Astrocyte (in vitro differentiated cells and primary cell): ENCODE measurements at regions not wholly inside any gene's neighbourhood (a gene's known extent, or its start where the extent isn't known, plus 50 kb on each side); places are given as distances from the start of the nearest gene placed in this dataset.

Source experiments
- DNase-seq: peaks from one replicate; pipeline ENCODE4 v3.0.0-alpha.2; 2010; ENCODE audit warnings: low read depth
- FAIRE-seq: peaks from 2 replicates; lab custom pipeline; 2011; peaks lifted over from hg19 to GRCh38; lab: Jason Lieb, UNC
- H2AFZ ChIP-seq: 2 replicates; pipeline ENCODE4 v1.6.0; 2012; ENCODE audit warnings: low read depth, low read length, inconsistent platforms
- H3K27ac ChIP-seq: 2 replicates; pipeline ENCODE4 v1.5.1; 2011; ENCODE audit warnings: low read depth, low read length, inconsistent platforms
- H3K27me3 ChIP-seq: 2 replicates; pipeline ENCODE4 v1.6.0; 2011; ENCODE audit warnings: low read length, inconsistent platforms; ENCODE audit not compliant: insufficient read depth
- H3K36me3 ChIP-seq: 2 replicates; pipeline ENCODE4 v1.5.1; 2011; ENCODE audit warnings: low read length, inconsistent platforms; ENCODE audit not compliant: insufficient read depth
- H3K4me1 ChIP-seq: 2 replicates; pipeline ENCODE4 v1.5.1; 2011; ENCODE audit warnings: low read length, inconsistent platforms; ENCODE audit not compliant: insufficient read depth
- H3K4me2 ChIP-seq: 2 replicates; pipeline ENCODE4 v1.6.0; 2012; ENCODE audit warnings: low read length, inconsistent platforms
- H3K4me3 ChIP-seq: 2 replicates; pipeline ENCODE4 v1.5.1; 2011; ENCODE audit warnings: low read depth, mild to moderate bottlenecking, low read length, inconsistent platforms; ENCODE audit not compliant: insufficient read depth
- H3K79me2 ChIP-seq: 2 replicates; pipeline ENCODE4 v1.6.0; 2012; ENCODE audit warnings: mild to moderate bottlenecking, low read length, inconsistent platforms; ENCODE audit not compliant: insufficient read depth
- H3K9ac ChIP-seq: 2 replicates; pipeline ENCODE4 v1.6.0; 2012; ENCODE audit warnings: mild to moderate bottlenecking, low read length, inconsistent platforms
- H3K9me3 ChIP-seq: 2 replicates; pipeline ENCODE4 v1.5.1; 2012; ENCODE audit warnings: low read depth, mild to moderate bottlenecking, low read length, inconsistent platforms; ENCODE audit not compliant: insufficient read depth
- H4K20me1 ChIP-seq: 2 replicates; pipeline ENCODE4 v1.6.0; 2012; ENCODE audit warnings: low read length, inconsistent platforms; ENCODE audit not compliant: insufficient read depth
- H3K27ac Mint-ChIP-seq: one replicate; pipeline ENCODE4 v1.8.0; 2021; ENCODE audit warnings: mild to moderate bottlenecking, mixed read lengths; ENCODE audit not compliant: unreplicated experiment
- H3K27me3 Mint-ChIP-seq: one replicate; pipeline ENCODE4 v1.8.0; 2021; ENCODE audit warnings: low read depth, mixed read lengths; ENCODE audit not compliant: unreplicated experiment
- H3K36me3 Mint-ChIP-seq: one replicate; pipeline ENCODE4 v1.8.0; 2021; ENCODE audit warnings: low read depth, mixed read lengths; ENCODE audit not compliant: unreplicated experiment
- H3K4me1 Mint-ChIP-seq: one replicate; pipeline ENCODE4 v1.8.0; 2021; ENCODE audit warnings: low read depth, mixed read lengths; ENCODE audit not compliant: unreplicated experiment
- H3K4me3 Mint-ChIP-seq: one replicate; pipeline ENCODE4 v1.8.0; 2021; ENCODE audit warnings: mild to moderate bottlenecking, moderate library complexity, mixed read lengths; ENCODE audit not compliant: unreplicated experiment
- H3K9me3 Mint-ChIP-seq: one replicate; pipeline ENCODE4 v1.8.0; 2021; ENCODE audit warnings: mild to moderate bottlenecking, mixed read lengths; ENCODE audit not compliant: unreplicated experiment
- CTCF ChIP-seq: IDR thresholded peaks from 2 replicates; pipeline ENCODE4 v1.5.1; 2011; ENCODE audit warnings: low read depth, mild to moderate bottlenecking, inconsistent platforms, low read length, moderate library complexity; ENCODE audit not compliant: insufficient read depth
- EZH2 ChIP-seq: IDR thresholded peaks from 2 replicates; pipeline ENCODE4 v1.6.1; 2012; ENCODE audit warnings: mild to moderate bottlenecking, low read length, inconsistent platforms; ENCODE audit not compliant: insufficient read depth

- Histone ChIP-seq H4K20me1 (no peaks in the 10 kb centered on the region), H3K4me3 (no peak overlapping the region), H3K9ac (no peak overlapping the region), H3K27me3 (peaks cover 8% of the 10 kb centered on the region), H2AFZ (no peak overlapping the region), H3K79me2 (no peaks in the 10 kb centered on the region), H3K4me2 (no peak overlapping the region), H3K4me1 (no peaks in the 10 kb centered on the region), H3K9me3 (no peaks in the 10 kb centered on the region), H3K27ac (no peak overlapping the region), H3K36me3 (no peaks in the 10 kb centered on the region)
- Mint-ChIP-seq H3K36me3 (no peaks in the 10 kb centered on the region), H3K27ac (no peak overlapping the region), H3K27me3 (peaks cover 7% of the 10 kb centered on the region), H3K9me3 (peaks cover 5% of the 10 kb centered on the region), H3K4me1 (no peaks in the 10 kb centered on the region), H3K4me3 (no peak overlapping the region)
- DNase-seq (no peak), FAIRE-seq (no peak)
- TF ChIP-seq CTCF, result no peak
- TF ChIP-seq EZH2, result no peak
Observed at GRCh38 chr19:30711296-30711695, 339.1 kb downstream of the ZNF536 start.

- no peak overlapping the region for H2AFZ ChIP-seq
- Mint-ChIP-seq H3K27ac (no peak overlapping the region), H3K9me3 (peaks cover 5% of the 10 kb centered on the region), H3K27me3 (peaks cover 7% of the 10 kb centered on the region), H3K36me3 (no peaks in the 10 kb centered on the region), H3K4me3 (no peak overlapping the region), H3K4me1 (no peaks in the 10 kb centered on the region)
- H3K4me3 ChIP-seq, result no peak overlapping the region
- no peaks in the 10 kb centered on the region for H4K20me1 ChIP-seq
- no peaks in the 10 kb centered on the region for H3K36me3 ChIP-seq
- H3K4me2 ChIP-seq, result no peak overlapping the region
- DNase-seq (no peak), FAIRE-seq (no peak)
- no peaks in the 10 kb centered on the region for H3K79me2 ChIP-seq
- TF ChIP-seq EZH2, result no peak
- TF ChIP-seq CTCF, result no peak
- no peaks in the 10 kb centered on the region for H3K4me1 ChIP-seq
- H3K9me3 ChIP-seq, result no peaks in the 10 kb centered on the region
- no peak overlapping the region for H3K27ac ChIP-seq
- peaks cover 8% of the 10 kb centered on the region for H3K27me3 ChIP-seq
- no peak overlapping the region for H3K9ac ChIP-seq
Observed at GRCh38 chr19:30710721-30711120, 338.5 kb downstream of the ZNF536 start.

GRCh38 chr19:30708416-30709178 is 336.4 kb downstream of the ZNF536 start:
- Histone ChIP-seq H2AFZ (no peak overlapping the region), H3K9ac (no peak overlapping the region), H3K4me3 (no peak overlapping the region), H3K4me1 (no peaks in the 10 kb centered on the region), H3K36me3 (no peaks in the 10 kb centered on the region), H3K4me2 (no peak overlapping the region), H4K20me1 (no peaks in the 10 kb centered on the region), H3K27me3 (peaks cover 8% of the 10 kb centered on the region), H3K27ac (no peak overlapping the region), H3K9me3 (no peaks in the 10 kb centered on the region), H3K79me2 (no peaks in the 10 kb centered on the region)
- Mint-ChIP-seq H3K27me3 (peaks cover 5% of the 10 kb centered on the region), H3K9me3 (peaks cover 3% of the 10 kb centered on the region), H3K27ac (no peak overlapping the region), H3K4me3 (no peak overlapping the region), H3K36me3 (no peaks in the 10 kb centered on the region), H3K4me1 (no peaks in the 10 kb centered on the region)
- no peak for DNase-seq
- TF ChIP-seq EZH2 (no peak), CTCF (no peak)
- FAIRE-seq, result no peak
